Tibial artery (tissue), 4 donors: ENCODE measurements at regions not wholly inside any gene's neighbourhood (a gene's known extent, or its start where the extent isn't known, plus 50 kb on each side); places are given as distances from the start of the nearest gene placed in this dataset.

Experiments used
- DNase-seq, 2 donors: peaks; one replicate each; pipeline ENCODE4 v3.0.0-alpha.2; 2019
- H3K27ac ChIP-seq, 2 donors: fragments of 200-600 bp; sonication (generic) in 1 of 2; 1 replicate in 1 of 2; 2 replicates in 1 of 2; pipeline ENCODE4 v1.5.1; 2018 to 2019; ENCODE audit warnings: mild to moderate bottlenecking in 1 of 2
- H3K27me3 ChIP-seq, 2 donors: fragments of 200-600 bp; sonication (generic) in 1 of 2; one replicate each; pipeline versions ENCODE4 v1.5.1 to v1.6.0; 2016 to 2019
- H3K36me3 ChIP-seq, 3 donors: fragments of 200-600 bp; sonication (generic) in 2 of 3; one replicate each; pipeline ENCODE4 v1.5.1; 2016 to 2019; ENCODE audit warnings: mild to moderate bottlenecking in 2 of 3
- H3K4me1 ChIP-seq, 4 donors: fragments of 200-600 bp; sonication (generic) in 2 of 4; 1 replicate in 3 of 4; 2 replicates in 1 of 4; pipeline ENCODE4 v1.5.1; 2016 to 2019
- H3K4me3 ChIP-seq, 2 donors: fragments of 200-600 bp; sonication (generic) in 1 of 2; 1 replicate in 1 of 2; 2 replicates in 1 of 2; pipeline ENCODE4 v1.5.1; 2018 to 2019; ENCODE audit warnings: mild to moderate bottlenecking in 2 of 2
- H3K9me3 ChIP-seq, 3 donors: fragments of 200-600 bp; sonication (generic) in 1 of 3; one replicate each; pipeline ENCODE4 v1.5.1; 2016 to 2019
- intact Hi-C: fragments of 100-400 bp; cut with DNase I; formaldehyde crosslinking; loops from one replicate; pipeline ENCODE4 v1.15.0; 2023; ENCODE audit warnings: low total_unique reads
- TF ChIP-seq, protein P1 (sequence below), 2 experiments: fragments of 200-600 bp in 1 of 2; fragments of 450-650 bp in 1 of 2; IDR thresholded peaks; one replicate each; pipeline ENCODE4 v1.5.1; 2017 to 2019; ENCODE audit warnings: antibody characterized with exemption in 2 of 2, mild to moderate bottlenecking in 1 of 2, moderate library complexity in 1 of 2

DNA sequence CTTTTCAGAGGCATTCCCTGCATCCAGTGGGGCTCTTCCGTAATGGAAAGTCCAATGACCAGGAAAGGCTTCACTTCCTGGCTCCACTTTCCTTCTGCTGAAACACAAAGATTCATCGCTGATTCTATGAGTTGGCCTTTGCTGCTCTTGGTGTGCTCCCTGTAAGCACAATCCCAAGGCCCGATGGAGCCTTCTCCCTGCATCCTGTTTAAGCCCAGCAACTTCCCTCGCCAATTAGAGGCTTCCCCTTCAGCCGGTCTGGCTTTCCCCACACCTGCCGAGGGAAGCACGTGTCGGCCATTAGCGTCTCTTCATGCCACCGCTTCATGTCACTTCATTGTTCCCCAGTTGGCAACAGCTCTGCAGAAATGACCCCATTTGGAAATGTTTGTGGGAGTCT lies 693.9 kb downstream of the MED13L start:
- intact Hi-C loops = no loop called here

DNA sequence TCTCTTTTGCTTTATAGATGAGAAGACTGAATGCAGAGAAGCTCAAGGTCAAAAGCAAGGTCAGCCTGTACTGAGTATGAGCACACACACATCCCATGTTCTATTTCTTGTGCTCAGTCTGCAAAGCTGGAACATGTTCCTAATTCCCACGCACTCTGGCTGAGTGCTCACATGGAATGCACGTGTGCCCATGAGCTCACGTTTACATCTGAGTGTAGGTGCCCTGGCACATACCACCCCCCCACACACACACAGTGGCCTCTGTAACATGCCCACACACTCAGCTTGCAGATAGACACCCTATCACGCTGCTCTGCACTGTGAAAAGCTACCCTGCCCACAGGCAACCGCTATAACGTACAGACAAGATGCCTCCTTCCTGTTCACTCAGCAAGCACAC lies 700.1 kb downstream of the MED13L start:
- intact Hi-C loops = no loop called here
- no peaks in the 10 kb centered on the region for H3K4me1 ChIP-seq
- H3K4me3 ChIP-seq = no peak overlapping the region
- DNase-seq = no peak
- no peak overlapping the region for H3K27ac ChIP-seq
- no peaks in the 10 kb centered on the region for H3K36me3 ChIP-seq
- TF ChIP-seq, protein P1, sequence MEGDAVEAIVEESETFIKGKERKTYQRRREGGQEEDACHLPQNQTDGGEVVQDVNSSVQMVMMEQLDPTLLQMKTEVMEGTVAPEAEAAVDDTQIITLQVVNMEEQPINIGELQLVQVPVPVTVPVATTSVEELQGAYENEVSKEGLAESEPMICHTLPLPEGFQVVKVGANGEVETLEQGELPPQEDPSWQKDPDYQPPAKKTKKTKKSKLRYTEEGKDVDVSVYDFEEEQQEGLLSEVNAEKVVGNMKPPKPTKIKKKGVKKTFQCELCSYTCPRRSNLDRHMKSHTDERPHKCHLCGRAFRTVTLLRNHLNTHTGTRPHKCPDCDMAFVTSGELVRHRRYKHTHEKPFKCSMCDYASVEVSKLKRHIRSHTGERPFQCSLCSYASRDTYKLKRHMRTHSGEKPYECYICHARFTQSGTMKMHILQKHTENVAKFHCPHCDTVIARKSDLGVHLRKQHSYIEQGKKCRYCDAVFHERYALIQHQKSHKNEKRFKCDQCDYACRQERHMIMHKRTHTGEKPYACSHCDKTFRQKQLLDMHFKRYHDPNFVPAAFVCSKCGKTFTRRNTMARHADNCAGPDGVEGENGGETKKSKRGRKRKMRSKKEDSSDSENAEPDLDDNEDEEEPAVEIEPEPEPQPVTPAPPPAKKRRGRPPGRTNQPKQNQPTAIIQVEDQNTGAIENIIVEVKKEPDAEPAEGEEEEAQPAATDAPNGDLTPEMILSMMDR (IDR thresholded peaks at IDR 0.05) = no peak
- H3K9me3 ChIP-seq = no peaks in the 10 kb centered on the region
- peaks cover 0 to 3% of the 10 kb centered on the region in 2 donors for H3K27me3 ChIP-seq

More for the DNA sequence above, 693.9 kb downstream of the MED13L start:
- no peaks in the 10 kb centered on the region for H3K4me1 ChIP-seq
- no peak for DNase-seq
- no peak overlapping the region for H3K4me3 ChIP-seq
- no peaks in the 10 kb centered on the region for H3K9me3 ChIP-seq
- TF ChIP-seq, protein P1 (IDR thresholded peaks at IDR 0.05) = no peak
- peaks cover 0 to 3% of the 10 kb centered on the region in 2 donors for H3K27me3 ChIP-seq
- H3K36me3 ChIP-seq = no peaks in the 10 kb centered on the region
- no peak overlapping the region for H3K27ac ChIP-seq

DNA sequence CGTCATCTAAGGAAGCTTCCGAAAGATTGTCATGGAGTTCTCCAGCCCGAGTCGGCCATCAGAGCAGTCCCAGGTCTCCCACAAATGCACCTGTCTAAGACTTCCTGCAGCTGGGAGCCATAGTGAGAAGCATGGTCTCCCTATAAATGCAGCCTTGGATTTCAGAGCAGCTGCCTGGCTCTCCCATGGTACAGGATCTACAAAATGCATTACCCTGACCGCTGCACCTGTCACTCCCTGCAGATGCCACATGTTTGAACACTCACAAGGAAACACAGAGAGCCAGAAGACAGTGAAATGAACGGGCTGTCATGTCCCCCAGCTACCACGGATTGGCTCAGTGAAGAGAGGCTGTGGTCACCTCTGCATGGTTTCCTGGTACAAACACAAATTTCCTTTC lies 702.7 kb downstream of the MED13L start:
- intact Hi-C loops = no loop called here
- Histone ChIP-seq H3K4me1 (no peaks in the 10 kb centered on the region), H3K27me3 (no peaks in the 10 kb centered on the region), H3K27ac (no peak overlapping the region), H3K36me3 (no peaks in the 10 kb centered on the region), H3K4me3 (no peak overlapping the region), H3K9me3 (no peaks in the 10 kb centered on the region)
- no peak for DNase-seq
- TF ChIP-seq, protein P1 (IDR thresholded peaks at IDR 0.05) = no peak

DNA sequence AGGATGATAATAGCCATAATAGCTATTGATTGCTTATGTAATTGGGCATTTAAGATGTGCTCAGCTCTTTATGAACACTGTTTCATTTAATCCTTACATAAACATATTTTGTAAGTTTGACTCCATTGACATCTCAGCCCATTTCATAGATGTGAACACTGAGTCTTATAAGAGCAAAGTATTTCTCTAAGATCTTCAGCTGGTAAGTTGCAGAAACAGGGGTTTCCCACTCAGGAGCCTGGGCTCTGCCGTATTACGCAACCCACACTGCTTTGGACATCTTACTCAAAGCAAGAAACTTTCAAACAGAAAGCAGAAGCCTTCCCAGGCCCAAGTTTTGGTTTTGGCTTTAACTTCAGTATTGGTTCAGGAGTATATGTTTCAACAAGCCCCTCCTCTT lies 705.1 kb downstream of the MED13L start:
- Histone ChIP-seq H3K9me3 (no peaks in the 10 kb centered on the region), H3K27me3 (no peaks in the 10 kb centered on the region), H3K4me1 (no peaks in the 10 kb centered on the region), H3K27ac (no peak overlapping the region), H3K36me3 (no peaks in the 10 kb centered on the region), H3K4me3 (no peak overlapping the region)
- TF ChIP-seq, protein P1 (IDR thresholded peaks at IDR 0.05) = no peak
- intact Hi-C loops = no loop called here
- no peak for DNase-seq

DNA sequence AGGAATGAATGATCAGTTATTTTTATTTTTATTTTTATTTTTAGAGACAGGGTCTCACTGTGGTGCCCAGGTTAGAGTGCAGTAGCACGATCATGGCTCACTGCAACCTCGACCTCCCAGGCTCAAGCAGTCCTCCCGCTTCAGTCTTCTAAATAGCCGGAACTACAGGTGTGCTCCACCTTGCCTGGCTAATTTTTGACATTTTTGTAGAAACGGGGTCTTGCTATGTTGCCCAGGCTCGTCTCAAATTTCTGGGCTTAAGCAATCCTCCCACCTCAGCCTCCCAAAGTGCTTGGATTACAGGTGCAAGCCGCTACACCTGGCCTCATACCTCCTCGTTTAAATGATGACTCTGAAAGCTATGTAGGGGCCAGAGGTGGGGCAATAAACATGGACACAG lies 706.0 kb downstream of the MED13L start:
- Histone ChIP-seq H3K4me1 (no peaks in the 10 kb centered on the region), H3K9me3 (no peaks in the 10 kb centered on the region), H3K27ac (no peak overlapping the region), H3K27me3 (no peaks in the 10 kb centered on the region), H3K4me3 (no peak overlapping the region), H3K36me3 (no peaks in the 10 kb centered on the region)
- no peak for DNase-seq
- intact Hi-C loops = no loop called here
- TF ChIP-seq, protein P1 (IDR thresholded peaks at IDR 0.05) = no peak

DNA sequence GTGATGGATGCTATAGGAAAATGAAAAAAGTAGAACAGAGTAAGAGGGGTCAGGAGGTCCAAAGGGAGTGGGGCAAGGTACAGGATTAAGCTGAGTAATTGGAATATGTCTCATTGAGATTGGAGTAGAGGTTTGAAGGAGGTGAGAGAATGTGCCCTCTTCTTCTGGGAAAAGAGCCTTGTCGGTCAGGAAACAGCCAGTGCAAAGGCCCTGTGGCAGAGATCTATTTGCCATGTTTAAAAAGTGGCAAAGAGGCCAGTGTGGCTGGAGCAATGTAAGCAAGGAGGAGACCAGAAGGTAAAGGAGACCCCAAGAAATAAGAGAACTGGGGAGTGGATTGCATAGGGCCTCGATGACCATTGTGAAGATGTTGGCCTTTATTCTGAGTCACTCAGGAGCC lies 706.5 kb downstream of the MED13L start:
- no peaks in the 10 kb centered on the region for H3K36me3 ChIP-seq
- no peaks in the 10 kb centered on the region for H3K27me3 ChIP-seq
- H3K9me3 ChIP-seq = no peaks in the 10 kb centered on the region
- DNase-seq = no peak
- no peak overlapping the region for H3K4me3 ChIP-seq
- no peaks in the 10 kb centered on the region for H3K4me1 ChIP-seq
- intact Hi-C loops = no loop called here
- TF ChIP-seq, protein P1 (IDR thresholded peaks at IDR 0.05) = no peak
- H3K27ac ChIP-seq = no peak overlapping the region
